LoVo (cell line): ENCODE measurements at regions not wholly inside any gene's neighbourhood (a gene's known extent, or its start where the extent isn't known, plus 50 kb on each side); places are given as distances from the start of the nearest gene placed in this dataset.
"Not testable (repeated sequence)": the region's sequence is repeated elsewhere in the genome, so short reads cannot be mapped to it uniquely, and the experiment has no call there.

ENCODE experiments used
- DNase-seq: peaks from one replicate; pipeline ENCODE4 v3.0.0-alpha.2; 2016; ENCODE audit warnings: low spot score

DNA sequence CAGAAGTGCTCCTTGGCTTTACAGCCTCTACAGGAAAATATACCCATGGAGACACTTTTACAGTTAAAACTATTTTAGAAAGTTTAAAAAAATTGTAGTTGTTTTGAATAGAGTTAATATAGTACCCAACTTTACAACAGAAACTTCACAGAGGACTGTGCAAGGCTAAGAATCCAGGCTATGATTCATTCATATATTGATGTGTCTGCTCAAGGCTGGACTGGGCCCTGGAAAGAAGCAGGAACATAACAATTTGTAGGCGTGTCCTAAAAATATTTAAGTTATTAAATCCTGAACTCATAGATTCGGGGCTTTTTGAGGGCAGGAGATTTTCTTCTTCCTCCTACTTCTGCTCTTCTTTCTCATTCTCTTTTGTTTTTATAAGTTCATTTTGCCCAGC is 291.5 kb upstream of the CCDC179 start:
- no peak for DNase-seq

DNA sequence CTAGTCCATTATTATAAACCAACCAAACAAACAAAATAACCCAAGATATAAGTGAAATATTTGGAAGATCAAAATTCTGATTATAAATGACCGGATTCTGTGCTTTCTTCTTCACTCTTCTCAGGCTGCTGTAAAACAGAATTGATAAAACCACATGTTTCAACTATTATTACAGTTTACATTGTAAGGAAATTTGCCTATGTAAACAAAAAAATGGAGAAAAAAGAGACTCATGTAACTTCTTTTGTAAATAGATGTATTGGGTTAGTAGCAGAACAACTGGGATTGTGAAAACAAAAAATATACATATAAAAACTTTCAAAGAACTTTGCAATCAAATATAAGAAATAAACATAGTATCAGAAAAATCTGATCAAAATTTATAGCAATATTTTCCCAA is 295.2 kb upstream of the CCDC179 start:
- DNase-seq = no peak

DNA sequence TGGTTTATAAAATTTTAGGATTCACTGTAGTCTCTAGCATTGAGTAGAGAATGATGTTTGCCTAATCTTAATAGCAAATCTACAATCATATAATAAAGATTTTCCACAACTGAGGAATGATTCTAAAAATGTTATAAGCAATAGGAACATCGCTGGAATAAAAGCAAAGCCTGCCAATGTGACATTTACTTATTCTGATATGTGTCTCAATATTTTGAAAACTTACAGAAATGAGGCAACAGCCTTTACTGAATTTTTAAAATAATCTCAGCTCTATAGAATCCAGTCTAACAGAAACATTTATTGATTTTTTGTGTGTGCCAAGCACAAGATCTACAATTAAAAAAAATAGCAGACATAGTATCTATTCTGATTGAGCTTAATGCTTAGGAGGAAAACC is 303.7 kb upstream of the CCDC179 start:
- DNase-seq = no peak

DNA sequence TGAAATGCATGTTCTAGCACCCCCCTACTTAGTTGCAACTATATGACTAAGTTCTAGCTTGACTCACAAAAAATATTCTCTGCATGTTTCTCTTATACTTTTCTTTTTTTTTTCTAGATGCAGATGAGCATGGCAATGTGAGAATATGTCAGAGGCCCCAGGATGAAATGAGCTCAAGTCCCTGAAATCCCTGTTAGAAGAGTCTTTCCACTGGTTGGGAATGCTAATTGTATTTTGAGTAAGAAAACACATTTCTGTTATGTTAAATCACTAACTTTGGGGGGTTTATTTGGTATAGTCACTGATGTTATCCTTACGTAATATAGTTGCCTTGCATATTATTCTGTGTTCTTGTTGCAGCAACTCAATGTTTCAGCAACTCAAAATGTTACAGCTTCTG is 306.1 kb upstream of the CCDC179 start:
- no peak for DNase-seq

DNA sequence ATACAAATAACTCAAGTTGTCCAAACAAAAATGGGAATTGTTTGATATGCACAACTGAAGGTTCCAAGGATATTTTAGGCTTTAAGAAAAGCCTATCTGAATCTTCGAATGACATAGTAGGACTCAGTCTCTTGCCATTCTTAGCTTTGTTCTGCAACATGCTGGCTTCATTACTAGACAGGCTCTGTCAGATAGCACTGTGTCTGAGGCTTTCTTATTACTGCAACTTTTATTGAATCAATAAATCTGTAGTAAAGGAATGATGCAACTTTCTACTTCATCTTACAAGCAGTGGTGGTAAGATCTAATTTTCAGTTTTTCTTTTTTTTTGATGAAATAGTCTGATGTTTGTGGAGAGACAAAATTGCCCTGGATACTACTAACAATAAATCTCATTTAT is 319.3 kb upstream of the CCDC179 start:
- DNase-seq = no peak

DNA sequence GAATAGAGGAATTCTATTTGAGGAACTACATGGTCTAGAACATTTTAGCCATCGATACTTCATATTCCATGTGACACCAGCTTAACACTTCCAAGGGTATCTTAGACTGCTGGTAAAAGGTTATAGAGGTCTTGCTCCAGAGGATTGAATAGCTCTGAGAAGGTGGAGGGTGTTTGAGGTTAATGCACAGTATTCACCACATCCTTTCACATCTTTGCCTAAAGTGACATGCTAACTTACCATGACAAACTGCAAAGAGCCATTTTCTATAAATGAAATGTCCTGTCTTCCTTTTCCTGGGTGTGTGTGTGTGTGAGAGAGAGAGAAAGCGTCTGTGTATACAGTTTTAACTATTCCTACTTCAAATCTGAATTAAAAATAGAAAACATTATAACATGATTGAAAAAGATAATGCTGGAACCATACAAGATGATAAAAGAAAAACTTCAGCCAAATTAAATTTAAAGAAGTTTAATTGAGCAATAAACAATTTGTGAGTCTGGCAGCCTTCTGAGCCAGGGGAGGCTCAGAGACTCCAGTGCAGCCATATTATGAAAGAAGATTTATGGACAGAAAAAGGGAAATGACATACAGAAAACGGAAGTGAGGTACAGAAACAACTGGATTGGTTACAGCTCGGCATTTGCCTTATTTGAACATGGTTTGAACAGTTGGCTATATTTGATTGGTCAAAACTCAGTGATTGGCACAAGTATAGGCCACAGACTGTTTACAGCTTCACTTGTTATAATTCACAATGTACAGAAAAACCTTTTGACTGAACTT is 320.9 kb upstream of the CCDC179 start:
- DNase-seq = no peak

DNA sequence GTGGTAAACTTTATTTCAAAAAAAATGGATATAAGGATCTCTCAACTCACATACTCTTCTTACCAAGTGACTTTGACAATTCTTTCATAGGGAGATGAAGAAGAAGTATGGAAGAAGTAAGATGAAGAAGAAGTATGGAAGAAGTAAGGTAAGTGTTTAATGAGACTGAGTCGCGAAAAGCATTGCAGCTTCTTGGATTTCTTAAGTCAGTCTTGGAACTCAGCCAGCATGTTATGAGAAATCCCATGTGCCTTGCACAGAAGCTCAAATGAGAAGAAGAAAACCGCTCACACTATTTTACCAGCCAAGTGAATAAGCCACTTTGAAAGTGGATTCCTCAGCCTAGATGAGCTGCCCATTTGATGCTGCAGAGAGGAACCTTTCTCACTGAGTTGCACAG is 332.0 kb upstream of the CCDC179 start:
- no peak for DNase-seq

DNA sequence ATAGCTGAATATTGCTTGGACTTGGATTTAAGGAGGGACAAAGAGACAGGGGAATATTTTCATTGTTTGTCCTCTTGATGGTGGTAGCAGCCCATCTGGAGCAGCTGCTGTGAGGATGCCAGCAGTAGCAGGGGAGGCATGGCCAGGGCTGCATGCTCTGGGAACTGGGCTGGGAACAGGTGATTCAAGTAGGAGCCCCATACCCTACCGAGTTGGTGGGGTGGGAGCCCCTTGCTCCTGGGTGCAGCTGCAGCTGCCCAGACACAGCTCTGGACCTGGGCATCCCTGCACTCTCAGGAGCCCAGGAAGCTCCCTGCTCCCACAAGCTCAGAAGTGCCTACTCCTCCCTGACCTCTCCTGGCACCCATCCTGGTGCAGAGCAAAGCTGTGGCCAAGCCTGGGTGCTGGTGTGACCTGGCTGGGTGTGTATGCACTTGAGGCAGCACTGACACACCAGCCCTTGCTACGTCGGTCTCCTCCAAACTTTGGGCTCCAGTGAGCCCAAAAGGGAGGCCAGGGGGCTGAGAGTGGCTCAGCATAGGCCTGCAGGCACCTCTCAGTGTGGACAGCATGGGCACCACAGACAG is 341.8 kb upstream of the CCDC179 start:
- DNase-seq = no peak

DNA sequence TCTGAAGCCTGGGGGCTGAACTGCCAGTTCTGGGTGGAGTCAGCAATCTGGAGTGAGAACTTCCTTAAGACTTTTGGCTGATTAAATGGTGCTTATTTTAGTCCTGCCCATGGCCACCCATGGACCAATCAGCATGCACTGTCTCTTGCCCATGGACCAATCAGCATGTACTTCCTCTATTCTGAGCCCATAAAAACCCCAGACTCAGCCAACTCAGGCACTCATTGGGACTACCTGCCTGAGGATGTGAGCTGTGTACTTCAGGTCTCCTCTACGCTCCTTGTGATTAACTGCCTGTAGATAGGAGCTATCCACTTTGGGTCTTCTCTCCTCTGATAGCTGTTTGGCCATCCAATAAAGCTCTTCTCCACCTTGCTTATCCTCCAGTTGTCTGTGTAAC is 342.3 kb upstream of the CCDC179 start:
- DNase-seq = no peak

DNA sequence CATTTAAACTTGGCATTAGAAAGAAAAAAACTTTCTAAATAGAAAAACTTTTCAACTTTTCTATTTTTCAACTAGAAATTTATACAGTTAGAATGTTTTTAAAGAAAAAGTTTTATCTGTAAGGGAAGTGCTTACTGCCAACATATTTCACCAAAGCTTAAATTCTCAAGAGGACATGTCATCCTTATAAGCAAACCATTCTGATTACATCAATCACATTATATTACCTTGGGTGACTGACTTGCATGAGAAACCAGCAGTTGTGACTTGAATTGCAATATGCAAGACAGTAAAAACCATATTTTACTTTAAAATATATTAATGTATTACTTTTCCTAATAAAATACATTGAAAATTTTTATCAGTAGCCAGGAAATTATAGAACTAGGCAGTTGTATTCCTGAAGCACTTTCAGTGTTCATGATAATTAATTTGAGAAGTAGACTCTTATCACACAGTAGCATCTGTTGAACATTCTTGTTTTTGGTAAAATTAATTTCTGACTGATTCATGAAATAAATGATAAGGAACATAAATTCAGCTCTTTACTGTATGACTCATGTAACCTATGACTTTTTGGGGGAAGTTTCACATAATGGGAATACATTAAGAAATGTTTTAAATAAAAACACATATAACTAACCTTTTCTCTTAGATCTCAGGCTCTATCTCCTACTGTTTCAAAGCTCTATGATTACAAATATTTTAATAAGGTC is 345.0 kb upstream of the CCDC179 start:
- DNase-seq = no peak

DNA sequence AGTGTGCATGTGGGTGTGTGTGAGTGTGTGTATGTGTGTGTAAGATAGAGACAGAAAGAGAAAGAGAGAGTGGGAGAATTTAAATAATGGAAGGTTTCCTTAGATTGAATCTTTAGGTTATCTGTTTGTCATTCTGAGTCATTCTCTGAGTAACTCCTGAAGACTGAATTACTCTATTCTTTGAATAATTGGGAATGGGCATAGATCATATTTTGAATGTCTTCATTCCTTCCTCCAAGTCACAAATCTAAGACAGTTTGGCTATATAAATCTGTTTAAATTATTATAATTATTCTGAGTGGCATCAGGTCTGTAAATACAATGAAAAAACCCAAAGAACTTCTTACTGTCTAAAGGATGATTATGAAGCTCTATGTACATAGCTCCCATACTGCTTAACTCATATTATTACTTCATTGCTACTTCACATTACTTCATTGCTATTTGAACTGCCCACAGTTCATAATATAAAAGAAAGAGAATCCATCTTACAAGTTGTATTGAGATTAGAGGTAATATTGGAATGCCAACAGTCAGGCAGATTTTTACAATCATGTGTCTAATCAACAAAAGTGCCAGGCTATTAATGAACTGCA is 346.6 kb upstream of the CCDC179 start:
- no peak for DNase-seq

DNA sequence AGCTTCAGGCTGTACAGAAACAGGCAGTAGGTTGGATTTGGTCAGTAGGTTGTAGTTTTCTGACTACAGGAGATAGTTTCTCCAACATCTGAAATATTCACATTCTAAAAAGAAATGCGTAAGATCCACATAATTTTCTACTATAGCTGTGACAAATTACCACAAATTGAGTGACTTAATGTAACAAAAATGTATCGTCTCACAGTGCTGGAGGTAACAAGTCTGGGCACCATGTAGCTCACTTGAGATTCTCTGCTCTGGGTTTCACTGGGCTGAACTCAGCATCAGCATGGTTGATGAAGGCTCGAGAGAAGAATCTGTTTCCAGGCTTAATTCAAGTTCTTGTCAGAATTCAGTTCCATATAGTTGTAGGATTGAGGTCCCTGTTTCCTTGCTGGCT is 350.9 kb upstream of the CCDC179 start:
- DNase-seq = no peak

DNA sequence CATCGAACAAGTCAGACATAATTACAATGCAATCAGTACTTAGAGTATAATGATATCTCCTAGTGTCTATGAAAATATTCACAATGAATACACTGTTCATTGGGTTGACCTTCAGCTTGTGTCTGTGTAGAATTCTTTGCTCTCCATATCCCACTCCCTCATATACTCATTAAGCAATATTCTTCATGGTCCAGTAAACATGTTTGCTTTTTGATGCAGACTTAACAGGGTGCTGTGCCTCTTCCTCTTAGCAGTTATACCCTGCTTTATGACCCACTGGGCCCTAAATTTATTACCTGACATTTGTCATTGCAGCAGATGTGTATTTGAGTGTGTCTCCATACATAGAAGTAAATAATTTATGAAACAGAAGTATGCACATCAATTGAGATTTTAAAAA is 352.5 kb upstream of the CCDC179 start:
- DNase-seq = no peak

DNA sequence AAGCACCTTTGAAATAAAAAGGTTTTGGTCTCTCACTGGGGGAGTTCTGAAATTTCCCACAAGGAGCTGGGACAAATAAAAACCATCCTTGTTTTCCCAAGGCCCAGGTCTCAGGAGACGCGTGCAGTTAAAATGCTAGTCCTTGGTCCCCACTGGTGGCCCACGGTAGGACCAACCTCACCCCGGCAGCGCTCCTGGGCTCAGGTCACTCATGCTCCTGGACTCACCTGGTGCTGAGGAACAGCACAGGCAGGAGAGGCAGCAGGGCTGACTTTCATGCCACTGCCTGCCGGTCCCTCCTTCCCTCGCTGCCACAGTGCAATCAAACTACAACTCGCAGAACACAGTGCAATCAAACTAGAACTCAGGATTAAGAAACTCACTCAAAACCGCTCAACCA is 356.8 kb upstream of the CCDC179 start:
- no peak for DNase-seq

DNA sequence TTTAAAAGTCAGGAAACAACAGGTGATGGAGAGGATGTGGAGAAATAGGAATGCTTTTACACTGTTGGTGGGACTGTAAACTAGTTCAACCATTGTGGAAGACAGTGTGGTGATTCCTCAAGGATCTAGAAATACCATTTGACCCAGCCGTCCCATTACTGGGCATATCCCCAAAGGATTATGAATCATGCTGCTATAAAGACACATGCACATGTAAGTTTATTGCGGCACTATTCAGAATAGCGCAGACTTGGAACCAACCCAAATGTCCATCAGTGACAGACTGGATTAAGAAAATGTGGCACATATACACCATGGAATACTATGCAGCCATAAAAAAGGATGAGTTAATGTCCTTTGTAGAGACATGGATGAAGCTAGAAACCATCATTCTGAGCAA is 359.8 kb upstream of the CCDC179 start:
- DNase-seq = not testable (repeated sequence)

DNA sequence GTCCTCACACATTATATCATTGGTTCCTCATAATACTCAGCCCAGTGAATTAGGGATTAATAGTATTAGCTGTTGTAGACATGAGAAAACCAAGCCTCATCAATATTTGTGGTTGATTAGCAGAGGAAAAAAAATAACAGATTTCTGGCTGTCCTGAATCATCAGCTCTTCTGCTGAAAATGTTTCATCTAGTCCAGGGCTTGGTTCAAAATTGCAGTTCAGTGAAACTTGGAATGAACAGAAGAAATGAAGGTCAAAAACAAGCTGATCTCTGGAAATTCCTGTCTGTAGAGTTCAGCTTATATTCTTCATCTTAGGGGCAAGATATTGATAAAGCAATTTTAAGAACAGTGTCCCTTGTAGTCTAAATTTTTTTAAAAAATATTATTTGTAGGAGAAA is 361.1 kb upstream of the CCDC179 start:
- no peak for DNase-seq

DNA sequence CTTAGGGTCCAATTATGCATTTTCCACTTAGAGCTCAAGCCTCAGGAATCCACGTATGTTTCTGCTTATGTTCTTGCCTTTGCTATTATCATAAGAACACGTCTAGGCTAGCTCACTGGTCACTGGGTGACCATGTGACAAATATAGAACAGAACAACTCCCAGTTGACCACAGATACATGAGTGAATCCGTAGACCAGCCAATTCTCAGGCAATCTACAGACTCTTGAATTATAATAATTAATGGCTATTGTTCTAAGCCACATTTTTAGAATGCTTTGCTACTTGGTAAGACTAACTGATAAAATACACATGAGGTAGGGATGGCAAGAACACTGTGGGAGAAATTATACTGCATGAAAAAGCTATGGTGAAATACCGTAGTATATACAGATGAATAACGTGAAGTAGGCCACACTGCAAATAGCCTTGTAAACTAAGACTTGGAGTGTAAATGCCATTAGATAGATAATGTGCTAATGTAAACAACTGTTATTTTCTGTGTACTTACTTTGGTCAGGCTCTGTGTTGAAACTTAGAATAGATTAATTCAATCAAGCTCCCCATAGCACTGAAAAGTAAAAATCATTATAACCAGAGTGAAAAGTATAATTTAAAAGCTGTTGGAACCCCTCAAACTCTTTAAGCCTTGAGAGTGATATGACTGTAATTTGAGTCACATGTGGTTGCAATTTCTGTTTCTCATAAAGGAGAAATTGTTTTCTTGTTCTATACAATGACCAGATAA is 366.2 kb upstream of the CCDC179 start:
- no peak for DNase-seq

DNA sequence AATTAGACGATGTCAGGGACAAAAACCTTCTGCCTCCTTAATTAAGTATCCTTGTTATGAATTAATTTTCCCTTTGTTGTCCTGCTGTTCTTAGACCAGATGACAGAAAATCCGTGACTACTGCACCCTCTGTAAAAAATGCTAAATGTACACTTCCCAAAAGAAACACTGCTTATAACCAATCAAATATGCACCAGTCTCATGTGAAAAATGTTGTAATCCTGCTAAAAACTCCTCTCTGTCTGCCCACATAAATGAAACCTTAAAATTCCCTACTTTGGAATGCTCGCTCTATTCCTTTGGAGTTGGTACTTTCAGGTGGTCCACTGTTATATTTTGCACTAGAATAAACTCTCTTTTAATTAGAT is 366.8 kb upstream of the CCDC179 start:
- no peak for DNase-seq

DNA sequence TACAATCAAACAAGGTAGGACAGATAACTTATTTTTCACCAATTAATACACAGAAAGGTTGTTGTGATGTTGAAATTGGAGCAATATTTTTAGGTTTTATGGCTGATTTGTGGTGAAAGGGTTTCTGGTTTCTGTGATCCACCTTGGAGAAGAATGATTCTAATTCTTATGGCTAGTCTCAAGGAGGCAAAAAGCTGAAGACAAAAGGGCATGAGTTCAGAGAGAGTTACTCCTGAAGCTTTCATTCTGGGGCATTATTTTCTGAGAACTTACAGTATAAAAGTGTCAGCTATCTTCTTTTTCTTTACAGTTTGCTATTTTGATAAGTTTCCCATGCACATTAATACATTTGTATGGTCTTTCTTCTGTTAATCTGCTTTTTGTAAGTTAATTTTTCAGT is 372.4 kb upstream of the CCDC179 start:
- no peak for DNase-seq

DNA sequence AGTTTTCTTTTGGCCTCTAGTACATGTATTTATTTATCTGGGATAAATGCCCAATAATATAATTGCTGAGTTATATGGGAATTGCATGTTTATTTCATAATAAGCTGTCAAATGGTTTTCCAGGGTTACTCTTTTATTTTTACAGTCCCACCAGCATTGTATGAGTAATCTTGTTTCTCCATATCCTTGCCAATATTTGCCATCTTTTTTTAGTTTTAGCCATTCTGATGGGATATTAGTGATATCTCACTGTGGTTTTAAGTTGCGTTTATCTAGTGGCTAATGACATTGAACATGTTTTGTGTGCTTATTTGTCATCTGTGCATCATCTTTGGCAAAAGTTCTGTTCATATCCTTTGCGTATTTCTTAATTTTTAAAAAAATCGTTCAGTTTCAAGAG is 372.8 kb upstream of the CCDC179 start:
- DNase-seq = no peak

DNA sequence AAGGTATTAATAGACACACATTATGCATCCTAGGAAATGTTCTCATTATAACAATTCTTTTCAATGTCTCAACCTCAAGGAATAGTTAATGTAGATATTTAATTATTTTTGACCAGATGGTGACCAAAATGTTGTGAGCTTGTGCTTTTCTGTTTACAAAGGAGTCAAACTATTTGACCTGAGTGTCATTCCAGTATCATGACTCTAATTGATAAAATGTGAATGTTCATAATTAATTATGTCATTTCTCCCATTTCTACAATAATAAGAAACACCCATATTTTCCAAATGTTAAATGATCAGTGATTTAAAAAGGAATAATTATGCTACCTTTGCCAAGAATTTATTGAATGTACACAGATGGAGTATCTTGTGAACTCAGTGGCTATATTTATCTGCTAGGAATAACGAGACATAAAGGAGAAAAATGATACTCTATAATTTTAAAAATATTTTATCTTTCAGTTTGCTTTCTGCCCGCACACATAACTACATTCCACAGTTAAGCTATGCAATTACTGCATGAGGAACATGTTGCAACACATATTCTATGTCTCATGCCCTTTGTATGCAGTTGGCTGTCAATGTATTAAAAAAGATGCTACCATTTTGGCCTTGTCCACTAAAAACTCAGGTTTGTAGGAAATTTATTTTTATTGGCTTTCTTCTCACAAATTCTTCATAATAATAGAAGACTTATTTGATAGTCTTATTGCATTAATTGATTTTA is 376.7 kb upstream of the CCDC179 start:
- no peak for DNase-seq

DNA sequence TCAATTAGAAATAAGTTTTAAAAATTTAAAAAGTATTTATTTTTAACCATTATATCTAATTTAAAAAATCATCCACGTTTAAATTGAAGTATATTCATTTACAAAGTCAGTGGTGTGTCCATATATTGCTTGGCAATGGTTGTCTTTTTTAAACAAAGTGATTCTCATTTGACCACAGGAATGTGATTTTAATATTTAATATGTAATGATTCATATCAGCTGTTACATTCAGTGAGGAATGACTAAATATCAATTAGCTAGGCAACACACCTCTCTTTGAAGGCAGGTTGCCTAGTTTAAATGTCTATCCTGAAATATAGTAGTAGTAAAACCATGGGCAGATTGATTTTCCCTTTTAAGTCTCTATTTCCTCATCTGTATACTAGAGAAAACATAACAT is 392.2 kb upstream of the CCDC179 start:
- no peak for DNase-seq
